Fibroblast of pulmonary artery (primary cell): ENCODE measurements at regions not wholly inside any gene's neighbourhood (a gene's known extent, or its start where the extent isn't known, plus 50 kb on each side); places are given as distances from the start of the nearest gene placed in this dataset.
"Not testable (repeated sequence)": the region's sequence is repeated elsewhere in the genome, so short reads cannot be mapped to it uniquely, and the experiment has no call there.

Experiments
- DNase-seq: peaks from one replicate; pipeline ENCODE4 v3.0.0-alpha.2; 2010; ENCODE audit warnings: low read depth
- H3K4me3 ChIP-seq: replicated peaks from 2 replicates; pipeline ENCODE4 v1.5.1; 2011; ENCODE audit warnings: low read depth, mild to moderate bottlenecking, control low read depth, low read length, moderate library complexity
- CTCF ChIP-seq: IDR thresholded peaks from 2 replicates; pipeline ENCODE4 v1.5.1; 2011; ENCODE audit warnings: mild to moderate bottlenecking, control low read depth, low read length, inconsistent platforms; ENCODE audit errors: missing control alignments

- TF ChIP-seq CTCF = no peak
- no peak for DNase-seq
- H3K4me3 ChIP-seq = no peak overlapping the region
These were observed 133.9 kb upstream of the BTN3A2 start for GRCh38 chr6:26231006-26231587.

- no peak for TF ChIP-seq CTCF
- no peak for DNase-seq
- H3K4me3 ChIP-seq = no peak overlapping the region
These were observed 132.6 kb upstream of the BTN3A2 start for GRCh38 chr6:26232306-26232939.

GRCh38 chr6:26232940-26233648, 131.9 kb upstream of the BTN3A2 start:
- TF ChIP-seq CTCF = no peak
- peak; percentile 81 for DNase-seq
- peak overlapping the region; percentile 66 for H3K4me3 ChIP-seq

- TF ChIP-seq CTCF = no peak
- H3K4me3 ChIP-seq = peak overlapping the region; percentile 66
- DNase-seq = peak; percentile 70
These were observed 131.2 kb upstream of the BTN3A2 start for GRCh38 chr6:26233649-26234420.

- DNase-seq = peak; percentile 93
- TF ChIP-seq CTCF = no peak
- H3K4me3 ChIP-seq = peak overlapping the region; percentile 66
These were observed 130.3 kb upstream of the BTN3A2 start for GRCh38 chr6:26234421-26235301.

GRCh38 chr6:26235302-26235670, 129.7 kb upstream of the BTN3A2 start:
- peak overlapping the region; percentile 66 for H3K4me3 ChIP-seq
- peak; percentile 41 for DNase-seq
- no peak for TF ChIP-seq CTCF

GRCh38 chr6:26239415-26239814, 125.6 kb upstream of the BTN3A2 start:
- DNase-seq, H3K4me3 ChIP-seq: not testable (repeated sequence)
